B cell (primary cell): ENCODE measurements at regions not wholly inside any gene's neighbourhood (a gene's known extent, or its start where the extent isn't known, plus 50 kb on each side); places are given as distances from the start of the nearest gene placed in this dataset.

Experiments used
- ATAC-seq: fragments of 200-7000 bp; cut with Tn5 transposase; one replicate; pipeline ENCODE4 v1.10.0; 2021; ENCODE audit warnings: low read depth, mild to moderate bottlenecking, moderate number of reproducible peaks, moderate library complexity
- CTCF ChIA-PET: fragments of 350-600 bp; sonication (Branson Sonifier 250); formaldehyde crosslinking; loops from one replicate; lab custom pipeline; 2021; ENCODE audit warnings: antibody characterized with exemption, inconsistent platforms; lab: Charles Lee
- POLR2A ChIA-PET: fragments of 350-600 bp; sonication (Branson Sonifier 250); formaldehyde crosslinking; loops from one replicate; lab custom pipeline; 2021; ENCODE audit warnings: antibody characterized with exemption; lab: Charles Lee
- DNase-seq: peaks from one replicate; pipeline ENCODE4 v3.0.0; 2013
- H2AFZ ChIP-seq: 2 replicates; pipeline ENCODE4 v1.6.1; 2012; ENCODE audit warnings: mild to moderate bottlenecking, low read depth, low read length; ENCODE audit not compliant: insufficient read depth, poor library complexity, severe bottlenecking
- H3K27ac ChIP-seq, 2 donors: 1 replicate in 1 of 2; 2 replicates in 1 of 2; pipeline ENCODE4 v1.5.1; 2012 to 2013; ENCODE audit warnings: low read length in 2 of 2, mild to moderate bottlenecking in 2 of 2, moderate library complexity in 1 of 2
- H3K27me3 ChIP-seq, 4 experiments: fragments of 200-600 bp in 1 of 4; sonication (generic) in 1 of 4; replicated peaks in 1 of 4; 1 replicate in 2 of 4; 2 replicates in 2 of 4; pipeline versions ENCODE4 v1.6.1 to v1.7.0; 2013 to 2016; ENCODE audit warnings: low read length in 3 of 4, mild to moderate bottlenecking in 2 of 4, mixed read lengths in 1 of 4, moderate library complexity in 1 of 4; ENCODE audit not compliant: insufficient read depth in 4 of 4, control insufficient read depth in 3 of 4; ENCODE audit errors: control extremely low read depth in 1 of 4
- H3K36me3 ChIP-seq, 2 experiments: replicated peaks in 1 of 2; 1 replicate in 1 of 2; 2 replicates in 1 of 2; pipeline versions ENCODE4 v1.6.1 to v1.7.1; 2013; ENCODE audit warnings: low read length in 1 of 2; ENCODE audit not compliant: insufficient read depth in 2 of 2, control insufficient read depth in 1 of 2; ENCODE audit errors: control extremely low read depth in 1 of 2, extremely low read depth in 1 of 2
- H3K4me1 ChIP-seq, 2 donors: fragments of 200-600 bp in 1 of 2; sonication (generic) in 1 of 2; 1 replicate in 1 of 2; 2 replicates in 1 of 2; pipeline versions ENCODE4 v1.5.1 to v1.6.1; 2013 to 2017; ENCODE audit warnings: low read length in 2 of 2; ENCODE audit not compliant: control insufficient read depth in 2 of 2, insufficient read depth in 2 of 2
- H3K4me2 ChIP-seq: replicated peaks from 2 replicates; pipeline ENCODE3; 2012; ENCODE audit warnings: mild to moderate bottlenecking, low read depth, low read length; ENCODE audit not compliant: poor library complexity, severe bottlenecking
- H3K4me3 ChIP-seq, 5 experiments: fragments of 200-600 bp in 1 of 5; sonication (generic) in 1 of 5; 1 replicate in 3 of 5; 2 replicates in 2 of 5; pipeline versions ENCODE4 v1.5.1 to v1.7.0; 2011 to 2016; ENCODE audit warnings: low read length in 4 of 5, mild to moderate bottlenecking in 4 of 5, low read depth in 2 of 5, control low read depth in 1 of 5, moderate library complexity in 1 of 5; ENCODE audit not compliant: insufficient read depth in 1 of 5; ENCODE audit errors: control extremely low read depth in 1 of 5, extremely low read depth in 1 of 5
- H3K79me2 ChIP-seq: fragments of 200-600 bp; sonication (generic); one replicate; pipeline ENCODE4 v1.6.0; 2016; ENCODE audit warnings: low read length; ENCODE audit not compliant: control insufficient read depth, insufficient read depth
- H3K9ac ChIP-seq: fragments of 200-600 bp; sonication (generic); 2 replicates; pipeline ENCODE4 v1.6.1; 2017; ENCODE audit warnings: mild to moderate bottlenecking, low read length, moderate library complexity
- H3K9me3 ChIP-seq, 3 donors: one replicate each; pipeline versions ENCODE4 v1.6.1 to v1.7.1; 2013; ENCODE audit warnings: low read length in 2 of 3; ENCODE audit not compliant: control insufficient read depth in 2 of 3, insufficient read depth in 1 of 3; ENCODE audit errors: control extremely low read depth in 1 of 3
- H4K20me1 ChIP-seq: 2 replicates; pipeline ENCODE4 v1.6.0; 2012; ENCODE audit warnings: mild to moderate bottlenecking, low read length; ENCODE audit not compliant: insufficient read depth, control insufficient read depth, poor library complexity, severe bottlenecking
- H3K27ac Mint-ChIP-seq: one replicate; pipeline ENCODE4 v1.8.0; 2021; ENCODE audit warnings: mixed read lengths
- H3K27me3 Mint-ChIP-seq: one replicate; pipeline ENCODE4 v1.8.0; 2021; ENCODE audit warnings: mixed read lengths
- H3K4me1 Mint-ChIP-seq: one replicate; pipeline ENCODE4 v1.8.0; 2021; ENCODE audit warnings: mixed read lengths
- H3K4me3 Mint-ChIP-seq: one replicate; pipeline ENCODE4 v1.8.0; 2021; ENCODE audit warnings: mixed read lengths
- H3K9me3 Mint-ChIP-seq: one replicate; pipeline ENCODE4 v1.8.0; 2022; ENCODE audit warnings: mixed read lengths; ENCODE audit not compliant: insufficient read depth
- CTCF ChIP-seq: fragments of 200-600 bp; IDR thresholded peaks from one replicate; pipeline ENCODE4 v1.8.0; 2022; ENCODE audit warnings: antibody characterized with exemption, mild to moderate bottlenecking
- EZH2 ChIP-seq: IDR thresholded peaks from 2 replicates; pipeline ENCODE4 v1.6.1; 2012; ENCODE audit warnings: borderline replicate concordance, low read depth, mild to moderate bottlenecking, moderate library complexity, low read length; ENCODE audit not compliant: insufficient read depth, poor library complexity, severe bottlenecking
- WGBS: methylation state at CpG from one replicate; pipeline ENCODE4 v1.1.5; 2013; ENCODE audit warnings: missing lambda C conversion rate; ENCODE audit not compliant: insufficient coverage; 5-methylcytosine and 5-hydroxymethylcytosine counted together
- intact Hi-C: fragments of 100-400 bp; cut with micrococcal nuclease; formaldehyde crosslinking; loops from one replicate; pipeline ENCODE4 v1.10.0; 2022

- ATAC-seq (no peak), DNase-seq (no peak)
- H3K36me3 ChIP-seq, result no peaks in the 10 kb centered on the region
- no peak overlapping the region for H2AFZ ChIP-seq
- no peak overlapping the region for H3K4me3 Mint-ChIP-seq
- 98% methylated on average over 3 of the region's 3 CpGs for WGBS
- no peaks in the 10 kb centered on the region for H3K4me1 ChIP-seq
- H3K27ac ChIP-seq, result no peak overlapping the region
- no peaks in the 10 kb centered on the region for H3K27me3 Mint-ChIP-seq
- no peaks in the 10 kb centered on the region for H3K4me1 Mint-ChIP-seq
- H3K9me3 Mint-ChIP-seq, result no peaks in the 10 kb centered on the region
- H3K79me2 ChIP-seq, result no peaks in the 10 kb centered on the region
- CTCF ChIA-PET, result no interaction called here
- H3K27me3 ChIP-seq, result no peaks in the 10 kb centered on the region
- no peak overlapping the region for H3K4me3 ChIP-seq
- H3K9ac ChIP-seq, result no peak overlapping the region
- H3K4me2 ChIP-seq, result no peak overlapping the region
- no peaks in the 10 kb centered on the region for H3K9me3 ChIP-seq
- intact Hi-C loops, result no loop called here
- H4K20me1 ChIP-seq, result no peaks in the 10 kb centered on the region
- H3K27ac Mint-ChIP-seq, result no peak overlapping the region
- TF ChIP-seq CTCF (no peak), EZH2 (no peak)
- POLR2A ChIA-PET, result no interaction called here
Measured at GRCh38 chr11:109040303-109040702, 375.4 kb downstream of the DDX10 start.

- no peak overlapping the region for H3K4me2 ChIP-seq
- intact Hi-C loops, result no loop called here
- no peaks in the 10 kb centered on the region for H3K27me3 Mint-ChIP-seq
Measured at GRCh38 chr11:109041876-109042275, 377.0 kb downstream of the DDX10 start.

More at GRCh38 chr11:109041876-109042275, 377.0 kb downstream of the DDX10 start:
- Histone ChIP-seq H3K27me3 (no peaks in the 10 kb centered on the region), H2AFZ (no peak overlapping the region), H3K79me2 (no peaks in the 10 kb centered on the region), H3K36me3 (no peaks in the 10 kb centered on the region), H3K27ac (no peak overlapping the region), H3K9me3 (no peaks in the 10 kb centered on the region), H3K9ac (no peak overlapping the region), H3K4me1 (no peaks in the 10 kb centered on the region), H4K20me1 (no peaks in the 10 kb centered on the region), H3K4me3 (no peak overlapping the region)
- no peak for ATAC-seq
- H3K4me3 Mint-ChIP-seq, result no peak overlapping the region
- no peak for TF ChIP-seq EZH2
- no peak for TF ChIP-seq CTCF
- H3K9me3 Mint-ChIP-seq, result peaks cover 3% of the 10 kb centered on the region
- no peak for DNase-seq
- ChIA-PET POLR2A (no interaction called here), CTCF (no interaction called here)
- no peaks in the 10 kb centered on the region for H3K4me1 Mint-ChIP-seq
- no peak overlapping the region for H3K27ac Mint-ChIP-seq
- no CpG with 5 or more reads among the region's 3 CpGs for WGBS
